SK-N-SH (cell line): ENCODE measurements at regions not wholly inside any gene's neighbourhood (a gene's known extent, or its start where the extent isn't known, plus 50 kb on each side); places are given as distances from the start of the nearest gene placed in this dataset.

Experiments
- CTCF ChIA-PET: fragments of 300-600, 350-600 bp; formaldehyde crosslinking; extraction: SDS; loops from one replicate; lab custom pipeline; 2021; lab: Yijun Ruan, JAX
- POLR2A ChIA-PET: fragments of 350-600 bp; sonication (Branson Sonifier 250); formaldehyde crosslinking; extraction: SDS; loops from one replicate; lab custom pipeline; 2020; ENCODE audit warnings: antibody characterized with exemption, inconsistent platforms; lab: Yijun Ruan, JAX
- DNase-seq: peaks from one replicate; pipeline ENCODE4 v3.0.0; 2012
- H2AFZ ChIP-seq: fragments of 200-600 bp; sonication (generic); 2 replicates; pipeline ENCODE4 v1.8.1; 2016; ENCODE audit warnings: antibody characterized with exemption, mild to moderate bottlenecking, low read depth
- H3F3A ChIP-seq: fragments of 200-600 bp; sonication (generic); replicated peaks from 2 replicates; pipeline ENCODE3; 2016; ENCODE audit warnings: antibody characterized with exemption, mild to moderate bottlenecking; ENCODE audit not compliant: insufficient read depth
- H3K27ac ChIP-seq, 2 experiments: fragments of 200-500 bp in 1 of 2; fragments of 200-600 bp in 1 of 2; sonication (Bioruptor generic) in 1 of 2; sonication (generic), shearing (Covaris generic) in 1 of 2; 2 replicates each; pipeline versions ENCODE4 v1.5.1 to v1.6.1; 2014 to 2016; ENCODE audit warnings: low read depth in 2 of 2, inconsistent platforms in 1 of 2, low read length in 1 of 2, mild to moderate bottlenecking in 1 of 2, mixed read lengths in 1 of 2
- H3K27me3 ChIP-seq: fragments of 200-600 bp; sonication (generic), shearing (Covaris generic); 2 replicates; pipeline ENCODE4 v1.6.1; 2016; ENCODE audit warnings: mixed run types; ENCODE audit not compliant: insufficient read depth
- H3K36me3 ChIP-seq, 2 experiments: fragments of 200-500 bp in 1 of 2; fragments of 200-600 bp in 1 of 2; sonication (Bioruptor generic) in 1 of 2; sonication (generic) in 1 of 2; replicated peaks in 1 of 2; 2 replicates each; pipeline versions ENCODE3 to v1.5.1; 2014 to 2016; ENCODE audit warnings: low read length in 1 of 2, mild to moderate bottlenecking in 1 of 2; ENCODE audit not compliant: insufficient read depth in 2 of 2, control insufficient read depth in 1 of 2
- H3K4me1 ChIP-seq, 2 experiments: fragments of 200-500 bp in 1 of 2; fragments of 200-600 bp in 1 of 2; sonication (Bioruptor generic) in 1 of 2; sonication (generic), shearing (Covaris generic) in 1 of 2; 2 replicates each; pipeline versions ENCODE4 v1.5.1 to v1.6.1; 2014 to 2016; ENCODE audit warnings: low read depth in 1 of 2, low read length in 1 of 2, mixed run types in 1 of 2; ENCODE audit not compliant: insufficient read depth in 2 of 2, control insufficient read depth in 1 of 2
- H3K4me2 ChIP-seq: fragments of 200-600 bp; sonication (generic), shearing (Covaris generic); 2 replicates; pipeline ENCODE4 v1.6.1; 2017; ENCODE audit warnings: mixed run types
- H3K4me3 ChIP-seq, 2 experiments: fragments of 200-500 bp in 1 of 2; fragments of 200-600 bp in 1 of 2; sonication (Bioruptor generic) in 1 of 2; sonication (generic), shearing (Covaris generic) in 1 of 2; 2 replicates each; pipeline versions ENCODE4 v1.5.1 to v1.8.1; 2014 to 2016; ENCODE audit warnings: low read depth in 2 of 2, inconsistent platforms in 1 of 2, low read length in 1 of 2, mild to moderate bottlenecking in 1 of 2, mixed read lengths in 1 of 2, moderate library complexity in 1 of 2
- H3K79me2 ChIP-seq: fragments of 200-600 bp; sonication (generic); 2 replicates; pipeline ENCODE4 v1.8.1; 2017; ENCODE audit warnings: mild to moderate bottlenecking; ENCODE audit not compliant: insufficient read depth
- H3K9ac ChIP-seq: fragments of 200-600 bp; sonication (generic); 2 replicates; pipeline ENCODE4 v1.6.1; 2017; ENCODE audit warnings: mixed run types
- H3K9me2 ChIP-seq: fragments of 200-600 bp; sonication (generic); 2 replicates; pipeline ENCODE4 v1.6.1; 2017; ENCODE audit warnings: mixed run types
- H3K9me3 ChIP-seq: fragments of 200-600 bp; sonication (generic); 2 replicates; pipeline ENCODE4 v1.6.1; 2017; ENCODE audit warnings: mixed run types, mild to moderate bottlenecking, moderate library complexity
- H4K20me1 ChIP-seq: fragments of 200-600 bp; sonication (generic); 2 replicates; pipeline ENCODE4 v1.6.1; 2017; ENCODE audit warnings: mild to moderate bottlenecking, mixed run types; ENCODE audit not compliant: insufficient read depth
- EP300 ChIP-seq, 2 experiments: IDR thresholded peaks; 2 replicates each; pipeline versions ENCODE4 v1.4.0 to v1.6.1; 2012; ENCODE audit warnings: borderline replicate concordance in 1 of 2, low read depth in 1 of 2, low read length in 1 of 2
- EZH2phosphoT487 ChIP-seq: fragments of 200-600 bp; sonication (generic); IDR thresholded peaks from 2 replicates; pipeline ENCODE4 v1.6.1; 2017; ENCODE audit warnings: low read depth, mixed run types, mild to moderate bottlenecking, antibody characterized with exemption, moderate library complexity, borderline replicate concordance
- FOXJ3 ChIP-seq: sonication (generic); formaldehyde crosslinking; IDR thresholded peaks from 2 replicates; pipeline ENCODE4 v1.5.1; 2020; ENCODE audit warnings: mild to moderate bottlenecking, missing genetic modification reagents
- GATA2 ChIP-seq: sonication (generic); formaldehyde crosslinking; IDR thresholded peaks from 2 replicates; pipeline ENCODE4 v1.5.0; 2020; ENCODE audit warnings: mild to moderate bottlenecking, missing genetic modification reagents
- MXI1 ChIP-seq: IDR thresholded peaks from 2 replicates; pipeline ENCODE4 v1.6.1; 2012; ENCODE audit warnings: mild to moderate bottlenecking, low read depth, low read length, improper control_type of control experiment
- RAD21 ChIP-seq: IDR thresholded peaks from 2 replicates; pipeline ENCODE4 v1.6.1; 2012; ENCODE audit warnings: mild to moderate bottlenecking, low read length
- RXRA ChIP-seq: IDR thresholded peaks from 2 replicates; pipeline ENCODE4 v1.4.0; 2012; ENCODE audit warnings: low read depth, mild to moderate bottlenecking, borderline replicate concordance
- SIN3A ChIP-seq: IDR thresholded peaks from 2 replicates; pipeline ENCODE4 v1.6.1; 2012; ENCODE audit warnings: low read depth, mild to moderate bottlenecking, low read length, moderate library complexity, borderline replicate concordance
- WGBS: methylation state at CpG from one replicate; pipeline ENCODE4 v1.1.6; 2017; ENCODE audit warnings: low lambda C conversion rate; 5-methylcytosine and 5-hydroxymethylcytosine counted together
- TF ChIP-seq, protein P1 (sequence below): fragments of 150-350 bp; IDR thresholded peaks from 2 replicates; pipeline ENCODE4 v1.6.1; 2016; ENCODE audit warnings: mild to moderate bottlenecking, low read depth, low read length
- TF ChIP-seq, protein P2 (sequence below): IDR thresholded peaks from 2 replicates; pipeline ENCODE4; 2012
- TF ChIP-seq, protein P3 (sequence below): IDR thresholded peaks from 2 replicates; pipeline ENCODE4 v1.4.0; 2012; ENCODE audit warnings: low read depth, borderline replicate concordance

DNA sequence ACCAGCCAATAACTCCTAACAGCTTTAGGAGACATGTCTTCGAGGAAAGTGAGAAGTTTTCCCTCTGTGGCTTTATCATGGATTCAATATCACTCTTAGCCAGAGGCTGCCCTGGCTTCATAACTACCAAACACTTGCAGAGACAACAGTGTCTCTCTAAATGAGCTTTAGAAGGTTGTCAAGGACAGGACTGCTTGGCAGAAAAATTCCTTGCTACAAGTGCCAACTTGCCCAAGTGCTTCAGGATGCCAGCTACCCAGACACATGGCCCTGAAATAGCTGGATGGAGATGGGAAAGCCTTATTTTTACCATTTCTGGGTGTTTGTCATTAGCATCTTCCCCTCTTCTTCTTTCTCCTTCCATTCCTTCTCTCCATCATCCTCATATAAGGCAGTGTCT lies 137.1 kb upstream of the MDFIC start:
- H3K79me2 ChIP-seq, result no peaks in the 10 kb centered on the region
- H3F3A ChIP-seq, result no peaks in the 10 kb centered on the region
- no peaks in the 10 kb centered on the region for H3K9me3 ChIP-seq
- no peak for DNase-seq
- no peak overlapping the region for H3K4me3 ChIP-seq
- H3K9me2 ChIP-seq, result no peaks in the 10 kb centered on the region
- no peak overlapping the region for H3K4me2 ChIP-seq
- H2AFZ ChIP-seq, result no peak overlapping the region
- ChIA-PET POLR2A (no interaction called here), CTCF (no interaction called here)
- H3K27me3 ChIP-seq, result no peaks in the 10 kb centered on the region
- H3K4me1 ChIP-seq, result no peaks in the 10 kb centered on the region
- WGBS, result 5% methylated on average over 1 of the region's 1 CpG
- H4K20me1 ChIP-seq, result no peaks in the 10 kb centered on the region
- H3K27ac ChIP-seq, result no peak overlapping the region
- TF ChIP-seq FOXJ3 (no peak), SIN3A (no peak), EZH2phosphoT487 (no peak), RAD21 (no peak), GATA2 (CRISPR knock-in tag) (no peak), RXRA (no peak), MXI1 (no peak), EP300 (IDR thresholded peaks at IDR 0.05; ENCODE audit: borderline replicate concordance in 1 of 2, low read depth in 1 of 2, low read length in 1 of 2) (no peak)
- TF ChIP-seq, protein P1, sequence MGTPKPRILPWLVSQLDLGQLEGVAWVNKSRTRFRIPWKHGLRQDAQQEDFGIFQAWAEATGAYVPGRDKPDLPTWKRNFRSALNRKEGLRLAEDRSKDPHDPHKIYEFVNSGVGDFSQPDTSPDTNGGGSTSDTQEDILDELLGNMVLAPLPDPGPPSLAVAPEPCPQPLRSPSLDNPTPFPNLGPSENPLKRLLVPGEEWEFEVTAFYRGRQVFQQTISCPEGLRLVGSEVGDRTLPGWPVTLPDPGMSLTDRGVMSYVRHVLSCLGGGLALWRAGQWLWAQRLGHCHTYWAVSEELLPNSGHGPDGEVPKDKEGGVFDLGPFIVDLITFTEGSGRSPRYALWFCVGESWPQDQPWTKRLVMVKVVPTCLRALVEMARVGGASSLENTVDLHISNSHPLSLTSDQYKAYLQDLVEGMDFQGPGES, result no peak
- TF ChIP-seq, protein P2, sequence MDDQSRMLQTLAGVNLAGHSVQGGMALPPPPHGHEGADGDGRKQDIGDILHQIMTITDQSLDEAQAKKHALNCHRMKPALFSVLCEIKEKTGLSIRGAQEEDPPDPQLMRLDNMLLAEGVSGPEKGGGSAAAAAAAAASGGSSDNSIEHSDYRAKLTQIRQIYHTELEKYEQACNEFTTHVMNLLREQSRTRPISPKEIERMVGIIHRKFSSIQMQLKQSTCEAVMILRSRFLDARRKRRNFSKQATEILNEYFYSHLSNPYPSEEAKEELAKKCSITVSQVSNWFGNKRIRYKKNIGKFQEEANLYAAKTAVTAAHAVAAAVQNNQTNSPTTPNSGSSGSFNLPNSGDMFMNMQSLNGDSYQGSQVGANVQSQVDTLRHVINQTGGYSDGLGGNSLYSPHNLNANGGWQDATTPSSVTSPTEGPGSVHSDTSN, result no peak
- no peaks in the 10 kb centered on the region for H3K36me3 ChIP-seq
- H3K9ac ChIP-seq, result no peak overlapping the region

DNA sequence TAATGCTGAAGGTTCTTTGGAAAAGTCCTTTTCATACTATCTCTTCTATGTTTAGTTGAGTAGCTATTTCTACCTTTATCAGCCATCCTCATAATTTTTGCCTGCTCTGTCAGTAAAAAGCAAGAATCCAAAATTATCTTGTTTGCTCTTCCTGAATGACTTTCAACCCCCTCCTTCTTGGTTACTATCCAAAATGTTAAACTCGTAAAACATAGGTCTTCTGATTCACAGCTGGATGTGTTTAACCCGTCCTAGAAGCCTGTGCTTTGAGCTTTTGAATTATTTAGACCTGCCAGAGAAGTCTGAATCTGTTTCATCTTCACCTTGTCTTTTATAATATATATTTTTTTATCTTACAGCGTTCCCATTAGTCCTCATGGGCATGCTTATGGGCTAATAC lies 136.4 kb upstream of the MDFIC start:
- Histone ChIP-seq H2AFZ (no peak overlapping the region), H3K4me2 (no peak overlapping the region), H3K27me3 (no peaks in the 10 kb centered on the region), H3K36me3 (no peaks in the 10 kb centered on the region), H3K9ac (no peak overlapping the region), H3K4me3 (no peak overlapping the region), H3K9me3 (no peaks in the 10 kb centered on the region), H4K20me1 (no peaks in the 10 kb centered on the region), H3F3A (peaks cover 4% of the 10 kb centered on the region), H3K27ac (no peak overlapping the region), H3K4me1 (no peaks in the 10 kb centered on the region), H3K9me2 (no peaks in the 10 kb centered on the region), H3K79me2 (no peaks in the 10 kb centered on the region)
- CTCF ChIA-PET, result no interaction called here
- POLR2A ChIA-PET, result no interaction called here
- TF ChIP-seq, protein P1, result no peak
- TF ChIP-seq, protein P3, sequence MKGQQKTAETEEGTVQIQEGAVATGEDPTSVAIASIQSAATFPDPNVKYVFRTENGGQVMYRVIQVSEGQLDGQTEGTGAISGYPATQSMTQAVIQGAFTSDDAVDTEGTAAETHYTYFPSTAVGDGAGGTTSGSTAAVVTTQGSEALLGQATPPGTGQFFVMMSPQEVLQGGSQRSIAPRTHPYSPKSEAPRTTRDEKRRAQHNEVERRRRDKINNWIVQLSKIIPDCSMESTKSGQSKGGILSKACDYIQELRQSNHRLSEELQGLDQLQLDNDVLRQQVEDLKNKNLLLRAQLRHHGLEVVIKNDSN, result no peak
- DNase-seq, result no peak
- 0% methylated on average over 3 of the region's 3 CpGs for WGBS
